Psoas muscle (tissue), 7 donors: ENCODE measurements at regions not wholly inside any gene's neighbourhood (a gene's known extent, or its start where the extent isn't known, plus 50 kb on each side); places are given as distances from the start of the nearest gene placed in this dataset.

Experiments used
- ATAC-seq, 4 donors: fragments of 200-7000 bp; cut with Tn5 transposase; one replicate each; pipeline ENCODE4 v1.9.1; 2020; ENCODE audit warnings: moderate library complexity in 3 of 4, mild to moderate bottlenecking in 2 of 4
- DNase-seq, 2 donors: peaks; one replicate each; pipeline ENCODE4 v3.0.0-alpha.2; 2020
- H3K27ac ChIP-seq: fragments of 200-600 bp; one replicate; pipeline ENCODE4 v1.8.0; 2022
- H3K27me3 ChIP-seq, 3 donors: fragments of 200-600 bp in 1 of 3; one replicate each; pipeline versions ENCODE4 v1.6.1 to v1.8.0; 2013 to 2022; ENCODE audit warnings: low read length in 2 of 3, mild to moderate bottlenecking in 2 of 3, moderate library complexity in 1 of 3; ENCODE audit not compliant: insufficient read depth in 3 of 3
- H3K36me3 ChIP-seq, 2 donors: fragments of 200-600 bp in 1 of 2; one replicate each; pipeline versions ENCODE4 v1.6.1 to v1.8.0; 2013 to 2022; ENCODE audit warnings: low read depth in 1 of 2, mild to moderate bottlenecking in 1 of 2, moderate library complexity in 1 of 2; ENCODE audit not compliant: insufficient read depth in 1 of 2
- H3K4me1 ChIP-seq: fragments of 200-600 bp; one replicate; pipeline ENCODE4 v1.8.0; 2022
- H3K4me3 ChIP-seq: fragments of 200-600 bp; one replicate; pipeline ENCODE4 v1.8.0; 2022; ENCODE audit warnings: mild to moderate bottlenecking
- H3K9me3 ChIP-seq: fragments of 200-600 bp; one replicate; pipeline ENCODE4 v1.8.0; 2022
- WGBS, 3 donors: extraction: QIAGEN DNeasy Blood & Tissue Kit; methylation state at CpG; one replicate each; pipeline versions ENCODE4 v1.1.6 to v1.1.7; 2013; 5-methylcytosine and 5-hydroxymethylcytosine counted together
- intact Hi-C, 2 donors: fragments of 100-400 bp; cut with DNase I; formaldehyde crosslinking; loops; one replicate each; pipeline versions ENCODE4 v1.11.0 to v1.14.2; 2022
- TF ChIP-seq, protein P1 (sequence below): fragments of 200-600 bp; IDR thresholded peaks from one replicate; pipeline ENCODE4 v1.8.0; 2022; ENCODE audit warnings: antibody characterized with exemption
- donor health status: healthy with polysubstance abuse.
- donor health status: DM: no; HTN: no; CAD: no; lungs with moderate emphysema.
- donor health status: Bipolar disorder and iron deficiency.
- donor health status: healthy.
- donor health status: DM: yes; HTN: yes; CAD: no.
- donor health status: DM: no; HTN: no; CAD: no.
- donor health status: DM: yes; HTN: yes; CAD: no.

DNA sequence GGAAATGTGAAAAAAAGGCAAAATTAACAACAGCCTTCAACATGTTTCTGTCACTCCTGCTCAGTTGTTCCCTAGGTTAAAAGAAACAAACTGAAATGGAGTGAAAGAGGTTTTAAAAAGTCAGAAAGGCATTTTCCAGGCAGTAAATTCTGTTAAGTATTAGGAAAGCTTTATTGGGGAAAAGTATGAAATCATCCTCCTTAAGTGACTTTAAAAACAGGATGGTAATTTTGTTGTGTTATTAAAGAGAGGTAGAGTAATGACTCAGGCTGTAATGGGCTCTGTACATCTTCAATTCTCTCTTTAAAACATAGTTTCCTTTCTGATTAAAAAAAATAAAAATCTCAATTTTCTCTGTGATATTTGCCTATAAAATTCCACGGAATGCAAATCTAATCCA, 81.1 kb downstream of the OTOL1 start:
- no peak overlapping the region for H3K4me3 ChIP-seq
- no peaks in the 10 kb centered on the region for H3K9me3 ChIP-seq
- DNase-seq (no peak), ATAC-seq (no peak)
- H3K27ac ChIP-seq: no peak overlapping the region
- intact Hi-C loops: no loop called here
- no peaks in the 10 kb centered on the region for H3K4me1 ChIP-seq
- H3K27me3 ChIP-seq: no peaks in the 10 kb centered on the region
- TF ChIP-seq, protein P1, sequence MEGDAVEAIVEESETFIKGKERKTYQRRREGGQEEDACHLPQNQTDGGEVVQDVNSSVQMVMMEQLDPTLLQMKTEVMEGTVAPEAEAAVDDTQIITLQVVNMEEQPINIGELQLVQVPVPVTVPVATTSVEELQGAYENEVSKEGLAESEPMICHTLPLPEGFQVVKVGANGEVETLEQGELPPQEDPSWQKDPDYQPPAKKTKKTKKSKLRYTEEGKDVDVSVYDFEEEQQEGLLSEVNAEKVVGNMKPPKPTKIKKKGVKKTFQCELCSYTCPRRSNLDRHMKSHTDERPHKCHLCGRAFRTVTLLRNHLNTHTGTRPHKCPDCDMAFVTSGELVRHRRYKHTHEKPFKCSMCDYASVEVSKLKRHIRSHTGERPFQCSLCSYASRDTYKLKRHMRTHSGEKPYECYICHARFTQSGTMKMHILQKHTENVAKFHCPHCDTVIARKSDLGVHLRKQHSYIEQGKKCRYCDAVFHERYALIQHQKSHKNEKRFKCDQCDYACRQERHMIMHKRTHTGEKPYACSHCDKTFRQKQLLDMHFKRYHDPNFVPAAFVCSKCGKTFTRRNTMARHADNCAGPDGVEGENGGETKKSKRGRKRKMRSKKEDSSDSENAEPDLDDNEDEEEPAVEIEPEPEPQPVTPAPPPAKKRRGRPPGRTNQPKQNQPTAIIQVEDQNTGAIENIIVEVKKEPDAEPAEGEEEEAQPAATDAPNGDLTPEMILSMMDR: no peak
- WGBS, 3 donors: 32 to 68% (median 63%) methylated on average over 1 of the region's 1 CpG
- H3K36me3 ChIP-seq: no peaks in the 10 kb centered on the region

DNA sequence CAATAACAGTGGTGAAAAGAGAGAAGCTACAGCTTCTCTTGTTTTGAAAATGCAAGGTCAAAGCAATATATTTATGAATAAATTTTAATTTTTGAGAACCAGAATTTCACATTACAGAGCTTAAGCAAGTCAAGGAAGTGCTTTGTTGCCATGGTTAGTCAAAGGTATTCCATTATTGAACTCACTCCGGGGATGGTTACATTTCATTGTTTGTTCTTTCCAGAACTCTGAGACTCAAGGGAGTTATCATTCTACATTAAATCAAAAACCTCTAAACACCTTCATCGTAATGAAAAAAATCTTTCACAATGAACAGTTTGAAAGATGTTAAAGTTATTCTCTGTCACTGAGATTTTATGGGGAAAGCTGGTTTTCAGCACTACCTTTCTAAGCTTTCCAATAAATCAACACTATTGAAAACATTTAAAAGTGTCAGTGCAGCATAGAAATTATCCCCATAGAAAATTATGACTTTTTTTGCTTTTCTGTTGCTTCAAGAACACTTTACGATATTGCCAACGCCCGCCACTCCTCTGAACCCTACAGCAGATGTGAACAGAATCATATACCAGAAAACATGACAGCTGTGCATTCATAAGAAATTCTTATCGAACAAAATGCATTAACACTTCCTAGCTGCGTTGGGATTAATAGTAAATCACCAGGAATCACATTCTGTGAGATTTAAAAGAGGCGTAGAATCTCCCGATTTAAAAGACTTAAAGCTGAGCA, 83.0 kb downstream of the OTOL1 start:
- WGBS, 3 donors: 49 to 57% (median 54%) methylated on average over 9 of the region's 9 CpGs
- H3K36me3 ChIP-seq: no peaks in the 10 kb centered on the region
- intact Hi-C loops: no loop called here

DNA sequence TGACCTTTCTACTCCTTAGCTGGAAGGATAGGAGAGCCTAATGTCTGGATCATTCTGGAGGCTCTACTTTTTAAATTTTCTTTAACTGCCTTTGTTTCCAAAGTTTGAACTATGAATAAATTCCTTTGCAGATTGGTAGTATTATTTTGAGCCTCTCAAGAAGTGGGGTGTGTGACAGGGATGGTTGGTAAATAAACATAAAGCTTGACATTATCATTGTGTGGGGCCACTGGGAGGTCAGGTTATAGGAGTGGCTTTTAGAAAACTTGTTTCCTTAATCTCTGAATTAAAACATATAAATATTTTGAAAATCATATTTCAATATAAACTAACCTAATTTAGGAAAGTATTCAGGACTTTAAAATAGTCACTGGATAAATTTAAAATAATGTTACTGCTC, 89.3 kb downstream of the OTOL1 start:
- no peak for ATAC-seq
- Histone ChIP-seq H3K27me3 (no peaks in the 10 kb centered on the region), H3K4me3 (no peak overlapping the region), H3K36me3 (no peaks in the 10 kb centered on the region), H3K4me1 (no peaks in the 10 kb centered on the region), H3K27ac (no peak overlapping the region), H3K9me3 (no peaks in the 10 kb centered on the region)
- DNase-seq: no peak
- TF ChIP-seq, protein P1: no peak
- intact Hi-C loops: no loop called here

More for the DNA sequence above, 83.0 kb downstream of the OTOL1 start:
- Histone ChIP-seq H3K27me3 (no peaks in the 10 kb centered on the region), H3K4me1 (no peaks in the 10 kb centered on the region), H3K4me3 (no peak overlapping the region), H3K9me3 (no peaks in the 10 kb centered on the region), H3K27ac (no peak overlapping the region)
- TF ChIP-seq, protein P1: no peak
- ATAC-seq (no peak), DNase-seq (no peak)

DNA sequence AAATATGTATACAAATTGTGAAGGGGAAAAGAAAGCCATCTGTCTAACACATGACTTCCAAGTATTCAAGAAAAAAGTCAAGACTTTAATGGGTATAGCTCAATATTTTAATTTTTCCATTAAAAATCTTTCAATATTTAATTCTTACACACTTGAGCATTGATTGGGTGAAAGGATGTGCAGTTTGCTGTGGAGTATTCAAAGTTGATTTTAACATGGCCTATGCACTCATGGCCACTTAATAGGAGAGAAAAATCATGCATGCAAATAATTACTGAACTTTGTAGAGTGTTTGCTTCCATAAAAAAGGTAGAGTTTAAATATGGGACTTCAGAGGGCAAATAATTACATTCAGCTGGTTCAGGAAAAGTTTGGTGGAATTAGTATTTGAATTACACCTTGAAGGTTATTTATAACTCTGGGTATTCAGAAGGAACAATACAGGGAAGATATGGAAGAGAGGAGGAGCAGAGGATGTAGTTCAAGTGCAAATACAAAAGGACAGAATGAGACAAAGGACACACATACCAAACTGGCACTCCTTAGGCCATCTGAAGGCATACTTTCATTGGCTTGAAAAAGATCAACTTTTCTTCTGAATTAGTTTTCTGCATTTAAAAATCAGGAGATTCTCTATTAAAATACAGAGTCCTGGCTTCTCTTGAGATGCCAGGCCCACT, 90.1 kb downstream of the OTOL1 start:
- no peaks in the 10 kb centered on the region for H3K36me3 ChIP-seq
- no peak overlapping the region for H3K27ac ChIP-seq
- no peaks in the 10 kb centered on the region for H3K27me3 ChIP-seq
- intact Hi-C loops: no loop called here
- ATAC-seq (no peak), DNase-seq (no peak)
- no peaks in the 10 kb centered on the region for H3K4me1 ChIP-seq
- no peak overlapping the region for H3K4me3 ChIP-seq
- H3K9me3 ChIP-seq: no peaks in the 10 kb centered on the region
- TF ChIP-seq, protein P1: no peak

DNA sequence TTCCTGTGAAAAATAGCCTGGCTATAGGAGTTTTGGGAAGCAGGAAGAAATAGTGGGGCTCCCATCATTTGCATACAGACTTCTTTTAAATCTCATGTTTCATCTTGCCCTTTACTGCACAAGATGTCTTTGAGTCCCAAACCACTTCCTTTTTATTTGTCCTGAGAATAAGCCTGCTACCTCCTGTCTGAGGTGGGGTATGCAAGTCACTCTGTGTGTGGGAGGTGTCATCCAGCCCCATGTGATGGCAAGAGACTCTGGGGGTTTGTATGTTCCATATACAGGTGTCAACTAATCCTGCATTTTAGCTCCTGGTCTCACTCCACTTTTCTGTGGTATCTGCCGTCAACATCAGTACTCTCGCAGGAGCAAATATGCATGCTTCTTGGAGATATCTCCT, 102.0 kb downstream of the OTOL1 start:
- Histone ChIP-seq H3K4me3 (no peak overlapping the region), H3K9me3 (no peaks in the 10 kb centered on the region), H3K4me1 (no peaks in the 10 kb centered on the region), H3K36me3 (no peaks in the 10 kb centered on the region), H3K27ac (no peak overlapping the region), H3K27me3 (peaks cover 0 to 3% (median 0%) of the 10 kb centered on the region in 3 donors)
- DNase-seq (no peak), ATAC-seq (no peak)
- TF ChIP-seq, protein P1: no peak
- 88 to 92% (median 88%) methylated on average over 2 of the region's 2 CpGs for WGBS, 3 donors
- intact Hi-C loops: no loop called here
